GM19240 (cell line): ENCODE measurements at regions not wholly inside any gene's neighbourhood (a gene's known extent, or its start where the extent isn't known, plus 50 kb on each side); places are given as distances from the start of the nearest gene placed in this dataset.

Experiments
- DNase-seq: peaks from one replicate; pipeline ENCODE4 v3.0.0; 2011; ENCODE audit warnings: low spot score; ENCODE audit not compliant: insufficient read length

DNA sequence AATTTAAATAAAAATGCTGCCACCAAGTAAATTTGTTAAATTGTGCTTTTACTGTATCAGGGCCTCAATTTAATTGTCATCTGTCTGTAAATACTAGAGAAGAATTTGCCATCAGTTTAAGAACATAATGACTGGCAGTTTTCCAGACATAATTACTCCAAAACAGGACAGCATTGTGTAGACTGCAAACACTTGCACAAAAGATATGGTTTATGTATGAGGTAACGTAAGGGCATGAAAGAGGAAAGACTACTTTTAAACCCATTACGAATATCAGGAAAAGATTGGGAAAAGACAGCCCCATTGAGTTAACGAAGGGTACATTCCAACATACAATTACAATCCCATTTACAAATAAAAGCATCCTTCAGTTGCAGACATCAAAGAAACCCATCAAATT, 59.8 kb upstream of the KRR1 start:
- no peak for DNase-seq

DNA sequence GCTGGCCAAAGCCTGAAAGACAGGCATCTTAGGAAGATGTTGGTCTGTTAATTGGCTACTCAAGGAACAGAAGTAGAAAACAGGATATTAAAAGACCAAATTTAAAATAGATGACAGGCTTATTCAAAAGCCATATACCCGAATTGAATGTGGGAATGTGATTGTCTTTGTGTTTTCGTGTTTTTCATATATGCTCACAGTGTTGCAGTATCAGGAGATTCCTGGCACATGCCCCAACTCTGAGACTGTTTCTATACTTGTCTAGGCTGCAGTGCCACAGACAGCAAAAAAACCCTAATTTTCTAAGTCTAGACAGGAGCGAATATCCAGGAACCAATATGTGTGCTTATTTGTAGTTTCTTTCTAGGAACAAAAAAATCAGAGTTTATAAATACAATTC, 57.4 kb upstream of the KRR1 start:
- no peak for DNase-seq

GRCh38 chr12:75568393-75568792, 57.0 kb upstream of the KRR1 start:
- no peak for DNase-seq

GRCh38 chr12:75565795-75566194, 54.4 kb upstream of the KRR1 start:
- no peak for DNase-seq

GRCh38 chr12:75564852-75565251, 53.4 kb upstream of the KRR1 start:
- DNase-seq = no peak

GRCh38 chr12:75564398-75564797, 53.0 kb upstream of the KRR1 start:
- no peak for DNase-seq

DNA sequence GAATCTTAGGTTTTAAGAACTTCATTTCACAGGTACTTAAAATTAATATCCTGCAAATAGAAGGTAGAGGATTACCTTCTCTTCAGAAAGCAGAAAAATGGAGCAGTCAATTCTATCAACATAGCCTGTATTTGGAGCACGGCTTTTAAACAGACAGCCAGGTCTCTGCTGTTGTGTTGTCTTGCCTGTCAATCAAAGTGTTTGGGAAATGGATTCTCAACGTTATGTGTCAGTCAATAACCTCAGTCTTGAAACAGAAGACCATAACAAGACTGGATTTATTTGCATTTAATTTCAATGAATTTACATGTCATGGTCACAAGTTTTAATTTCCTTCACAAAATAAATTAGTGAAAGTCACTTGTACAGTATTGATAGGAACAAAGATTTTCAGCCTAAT, 51.9 kb upstream of the KRR1 start:
- DNase-seq = no peak

- no peak for DNase-seq
Measured at GRCh38 chr12:75561921-75562320, 50.5 kb upstream of the KRR1 start.
